ENCODE measurements at regions not wholly inside any gene's neighbourhood (a gene's known extent, or its start where the extent isn't known, plus 50 kb on each side); places are given as distances from the start of the nearest gene placed in this dataset.

DNA sequence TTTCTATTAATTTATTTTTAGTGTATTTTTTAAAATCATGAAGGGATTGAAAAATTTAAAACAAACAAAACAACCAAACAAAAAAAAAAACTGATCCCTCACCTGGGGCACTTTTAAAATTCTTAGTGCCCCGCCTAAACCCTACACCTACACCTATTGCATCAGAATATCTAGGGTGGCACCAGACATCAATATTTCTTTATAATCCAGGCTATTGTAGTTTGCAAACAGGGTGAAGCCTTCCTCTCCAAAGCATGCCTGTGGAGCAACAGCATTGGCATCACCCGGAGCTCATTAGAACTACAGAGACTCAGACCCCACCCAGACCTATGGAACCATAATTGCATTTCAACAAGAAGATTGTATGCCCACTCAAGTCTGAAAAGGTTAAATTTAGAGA is 54.9 kb upstream of the ACP3 start:
- TF ChIP-seq POLR2A (IDR thresholded peaks at IDR 0.05; ENCODE audit: low read depth, low read length) (no peak), TAF1 (IDR thresholded peaks at IDR 0.05; ENCODE audit: borderline replicate concordance, low read depth, low read length) (no peak), POLR2AphosphoS5 (IDR thresholded peaks at IDR 0.05; ENCODE audit: low read depth, low read length) (no peak)
- FAIRE-seq (no peak), DNase-seq (ENCODE audit: insufficient read length) (no peak)

DNA sequence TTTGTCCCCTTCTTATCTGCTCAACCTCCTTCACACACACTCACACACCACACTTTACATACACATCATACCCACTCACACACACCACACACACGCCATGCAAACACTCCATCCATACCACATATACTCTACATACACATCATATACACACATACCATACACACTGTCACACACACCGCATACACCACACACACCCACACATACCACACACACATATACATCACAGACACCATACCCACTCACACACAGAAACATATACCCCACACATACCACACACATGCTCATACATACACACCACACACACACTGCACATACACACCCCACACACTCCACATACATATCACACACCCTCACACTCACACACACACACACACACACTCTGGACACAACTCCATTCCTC is 54.3 kb upstream of the ACP3 start:
- no peak for DNase-seq (ENCODE audit: insufficient read length)
- no peak for TF ChIP-seq TAF1 (IDR thresholded peaks at IDR 0.05; ENCODE audit: borderline replicate concordance, low read depth, low read length)
- TF ChIP-seq POLR2A (IDR thresholded peaks at IDR 0.05; ENCODE audit: low read depth, low read length) = no peak
- no peak for TF ChIP-seq POLR2AphosphoS5 (IDR thresholded peaks at IDR 0.05; ENCODE audit: low read depth, low read length)
- no peak for FAIRE-seq

DNA sequence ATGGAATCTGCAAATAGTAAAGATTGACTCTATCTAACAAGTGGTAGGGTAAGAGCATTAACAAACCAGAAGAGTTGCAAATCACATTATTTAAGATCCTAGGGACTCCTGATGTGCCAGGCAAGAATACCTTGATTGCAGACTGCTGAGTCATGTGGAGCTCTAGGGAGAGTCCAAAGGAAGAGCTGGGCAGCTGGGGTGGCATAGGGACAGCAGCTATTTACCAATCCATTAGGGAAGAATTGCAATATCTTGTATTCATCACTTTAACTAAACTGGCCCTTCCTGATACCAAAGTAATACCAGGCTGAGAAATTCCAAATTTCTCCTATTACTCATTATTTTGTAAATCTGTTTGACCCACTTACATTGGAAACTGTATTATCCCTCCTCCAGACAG is 52.2 kb upstream of the ACP3 start:
- DNase-seq (ENCODE audit: insufficient read length) (no peak), FAIRE-seq (no peak)
- TF ChIP-seq POLR2AphosphoS5 (IDR thresholded peaks at IDR 0.05; ENCODE audit: low read depth, low read length) (no peak), POLR2A (IDR thresholded peaks at IDR 0.05; ENCODE audit: low read depth, low read length) (no peak), TAF1 (IDR thresholded peaks at IDR 0.05; ENCODE audit: borderline replicate concordance, low read depth, low read length) (no peak)

GRCh38 chr3:132265488-132265887 is 51.7 kb upstream of the ACP3 start:
- TF ChIP-seq POLR2A (IDR thresholded peaks at IDR 0.05; ENCODE audit: low read depth, low read length) (no peak), TAF1 (IDR thresholded peaks at IDR 0.05; ENCODE audit: borderline replicate concordance, low read depth, low read length) (no peak), POLR2AphosphoS5 (IDR thresholded peaks at IDR 0.05; ENCODE audit: low read depth, low read length) (no peak)
- FAIRE-seq = no peak
- DNase-seq (ENCODE audit: insufficient read length) = no peak

- no peak for FAIRE-seq
- no peak for TF ChIP-seq TAF1 (IDR thresholded peaks at IDR 0.05; ENCODE audit: borderline replicate concordance, low read depth, low read length)
- TF ChIP-seq POLR2A (IDR thresholded peaks at IDR 0.05; ENCODE audit: low read depth, low read length) = no peak
- TF ChIP-seq POLR2AphosphoS5 (IDR thresholded peaks at IDR 0.05; ENCODE audit: low read depth, low read length) = no peak
- DNase-seq (ENCODE audit: insufficient read length) = no peak
Measured at GRCh38 chr3:132267391-132267993, 49.7 kb upstream of the ACP3 start.
